WTC11 (cell line): ENCODE measurements at regions not wholly inside any gene's neighbourhood (a gene's known extent, or its start where the extent isn't known, plus 50 kb on each side); places are given as distances from the start of the nearest gene placed in this dataset.

Source experiments
- ATAC-seq: fragments of 200-7000 bp; cut with Tn5 transposase; 2 replicates; pipeline ENCODE4 v1.10.0; 2021; ENCODE audit warnings: mild to moderate bottlenecking, moderate library complexity
- CTCF ChIA-PET: fragments of 300-600 bp; sonication (Branson Sonifier 250); formaldehyde crosslinking; loops from one replicate; lab custom pipeline; 2021; ENCODE audit warnings: antibody characterized with exemption; lab: Charles Lee
- POLR2A ChIA-PET: fragments of 350-600 bp; sonication (Branson Sonifier 250); formaldehyde crosslinking; loops from one replicate; lab custom pipeline; 2021; ENCODE audit warnings: antibody characterized with exemption; lab: Charles Lee
- DNase-seq: peaks from one replicate; pipeline ENCODE4 v3.0.0; 2021; ENCODE audit warnings: low spot score
- H3K27ac Mint-ChIP-seq: 2 replicates; pipeline ENCODE4 v1.8.0; 2021; ENCODE audit warnings: mixed read lengths
- H3K27me3 Mint-ChIP-seq: 2 replicates; pipeline ENCODE4 v1.8.0; 2021; ENCODE audit warnings: low read depth, mild to moderate bottlenecking, moderate library complexity, mixed read lengths
- H3K36me3 Mint-ChIP-seq: 2 replicates; pipeline ENCODE4 v1.8.0; 2021; ENCODE audit warnings: mixed read lengths
- H3K4me1 Mint-ChIP-seq: 2 replicates; pipeline ENCODE4 v1.8.0; 2022; ENCODE audit warnings: mixed read lengths
- H3K4me3 Mint-ChIP-seq: 2 replicates; pipeline ENCODE4 v1.8.0; 2021; ENCODE audit warnings: mild to moderate bottlenecking, moderate library complexity, mixed read lengths
- H3K9me3 Mint-ChIP-seq: 2 replicates; pipeline ENCODE4 v1.8.0; 2021; ENCODE audit warnings: mixed read lengths
- CREB1 ChIP-seq: sonication (generic); formaldehyde crosslinking; IDR thresholded peaks from 2 replicates; pipeline ENCODE4 v1.8.0; 2023; ENCODE audit warnings: mild to moderate bottlenecking, missing genetic modification reagents
- FOXK1 ChIP-seq: sonication (generic); formaldehyde crosslinking; IDR thresholded peaks from 2 replicates; pipeline ENCODE4 v1.8.0; 2022; ENCODE audit warnings: mild to moderate bottlenecking, moderate library complexity, missing genetic modification reagents
- MXD4 ChIP-seq: fragments of 250-450 bp; sonication (Bioruptor Pico); IDR thresholded peaks from 2 replicates; pipeline ENCODE4 v1.8.0; 2021; ENCODE audit warnings: mild to moderate bottlenecking, moderate library complexity, borderline replicate concordance
- MYBL2 ChIP-seq: sonication (generic); formaldehyde crosslinking; IDR thresholded peaks from 2 replicates; pipeline ENCODE4 v1.8.1; 2023; ENCODE audit warnings: mild to moderate bottlenecking, moderate library complexity, missing genetic modification reagents
- PRRX2 ChIP-seq: fragments of 250-450 bp; sonication (Bioruptor Pico); IDR thresholded peaks from 2 replicates; pipeline ENCODE4 v1.8.0; 2021; ENCODE audit warnings: mild to moderate bottlenecking
- RORB ChIP-seq: fragments of 250-450 bp; sonication (Bioruptor Pico); IDR thresholded peaks from 2 replicates; pipeline ENCODE4 v1.9.0; 2021; ENCODE audit warnings: mild to moderate bottlenecking
- ZNF263 ChIP-seq: sonication (generic); formaldehyde crosslinking; IDR thresholded peaks from 2 replicates; pipeline ENCODE4 v1.8.1; 2022; ENCODE audit warnings: low read depth, mild to moderate bottlenecking, moderate library complexity, missing genetic modification reagents
- ZNF671 ChIP-seq: fragments of 250-450 bp; sonication (Bioruptor Pico); IDR thresholded peaks from 2 replicates; pipeline ENCODE4 v1.8.0; 2021; ENCODE audit warnings: mild to moderate bottlenecking
- TF ChIP-seq, protein P1 (sequence below): fragments of 250-450 bp; sonication (Bioruptor Pico); IDR thresholded peaks from 2 replicates; pipeline ENCODE4 v2.1.2; 2022; ENCODE audit warnings: mild to moderate bottlenecking, moderate library complexity
- TF ChIP-seq, protein P2 (sequence below): sonication (generic); formaldehyde crosslinking; IDR thresholded peaks from 2 replicates; pipeline ENCODE4 v1.8.0; 2022; ENCODE audit warnings: mild to moderate bottlenecking, missing genetic modification reagents
- TF ChIP-seq, protein P3 (sequence below): sonication (generic); formaldehyde crosslinking; IDR thresholded peaks from 2 replicates; pipeline ENCODE4 v1.8.1; 2023; ENCODE audit warnings: mild to moderate bottlenecking, missing genetic modification reagents
- TF ChIP-seq, protein P4 (sequence below): sonication (generic); formaldehyde crosslinking; IDR thresholded peaks from 2 replicates; pipeline ENCODE4 v1.8.0; 2022; ENCODE audit warnings: missing genetic modification reagents
- TF ChIP-seq, protein P5 (sequence below): fragments of 250-450 bp; sonication (Bioruptor Pico); IDR thresholded peaks from 2 replicates; pipeline ENCODE4 v1.9.0; 2021; ENCODE audit warnings: mild to moderate bottlenecking
- TF ChIP-seq, protein P6 (sequence below): fragments of 250-450 bp; sonication (Bioruptor Pico); IDR thresholded peaks from 2 replicates; pipeline ENCODE4 v1.8.0; 2021; ENCODE audit warnings: mild to moderate bottlenecking
- TF ChIP-seq, protein P7 (sequence below): sonication (generic); formaldehyde crosslinking; IDR thresholded peaks from 2 replicates; pipeline ENCODE4 v1.8.1; 2022; ENCODE audit warnings: mild to moderate bottlenecking, moderate library complexity, missing genetic modification reagents
- TF ChIP-seq, protein P8 (sequence below): sonication (generic); formaldehyde crosslinking; IDR thresholded peaks from 2 replicates; pipeline ENCODE4 v1.8.1; 2023; ENCODE audit warnings: mild to moderate bottlenecking, missing genetic modification reagents
- TF ChIP-seq, protein P9 (sequence below): sonication (generic); formaldehyde crosslinking; IDR thresholded peaks from 2 replicates; pipeline ENCODE4 v1.8.1; 2023; ENCODE audit warnings: mild to moderate bottlenecking, missing genetic modification reagents, moderate library complexity
- TF ChIP-seq, protein P10 (sequence below): fragments of 250-450 bp; sonication (Bioruptor Pico); IDR thresholded peaks from 2 replicates; pipeline ENCODE4 v1.9.0; 2021; ENCODE audit warnings: moderate library complexity, mild to moderate bottlenecking, inconsistent platforms, borderline replicate concordance

DNA sequence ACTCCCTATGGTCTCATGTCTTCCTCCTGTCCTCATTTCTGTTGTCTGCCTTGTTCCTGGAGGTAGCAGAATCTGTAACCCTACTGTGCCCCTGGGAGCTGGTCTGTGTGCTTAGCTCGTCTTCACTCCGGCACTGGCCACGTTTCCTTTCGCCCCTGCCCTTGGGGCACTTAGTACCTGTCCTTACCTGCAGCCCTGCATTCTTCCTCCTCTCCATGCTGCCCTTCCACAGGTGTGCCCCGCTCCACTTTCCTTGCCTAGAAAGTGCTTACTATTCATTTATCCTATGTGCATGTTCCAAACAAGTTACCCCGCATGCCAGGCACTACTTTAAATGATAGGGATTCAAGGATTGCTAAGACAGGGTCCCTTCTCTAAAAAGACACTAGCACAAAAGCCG is 199.9 kb upstream of the ZMIZ1 start:
- ChIA-PET POLR2A (no interaction called here), CTCF (no interaction called here)
- ATAC-seq (no peak), DNase-seq (no peak)
- no peaks in the 10 kb centered on the region for H3K4me1 Mint-ChIP-seq
- no peak overlapping the region for H3K4me3 Mint-ChIP-seq
- no peak for TF ChIP-seq ZNF671
- no peak for TF ChIP-seq ZNF263 (CRISPR knock-in tag)
- TF ChIP-seq, protein P1, sequence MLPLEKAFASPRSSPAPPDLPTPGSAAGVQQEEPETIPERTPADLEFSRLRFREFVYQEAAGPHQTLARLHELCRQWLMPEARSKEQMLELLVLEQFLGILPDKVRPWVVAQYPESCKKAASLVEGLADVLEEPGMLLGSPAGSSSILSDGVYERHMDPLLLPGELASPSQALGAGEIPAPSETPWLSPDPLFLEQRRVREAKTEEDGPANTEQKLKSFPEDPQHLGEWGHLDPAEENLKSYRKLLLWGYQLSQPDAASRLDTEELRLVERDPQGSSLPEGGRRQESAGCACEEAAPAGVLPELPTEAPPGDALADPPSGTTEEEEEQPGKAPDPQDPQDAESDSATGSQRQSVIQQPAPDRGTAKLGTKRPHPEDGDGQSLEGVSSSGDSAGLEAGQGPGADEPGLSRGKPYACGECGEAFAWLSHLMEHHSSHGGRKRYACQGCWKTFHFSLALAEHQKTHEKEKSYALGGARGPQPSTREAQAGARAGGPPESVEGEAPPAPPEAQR (CRISPR knock-in tag): no peak
- TF ChIP-seq, protein P2, sequence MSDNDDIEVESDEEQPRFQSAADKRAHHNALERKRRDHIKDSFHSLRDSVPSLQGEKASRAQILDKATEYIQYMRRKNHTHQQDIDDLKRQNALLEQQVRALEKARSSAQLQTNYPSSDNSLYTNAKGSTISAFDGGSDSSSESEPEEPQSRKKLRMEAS (CRISPR knock-in tag): no peak
- TF ChIP-seq, protein P3, sequence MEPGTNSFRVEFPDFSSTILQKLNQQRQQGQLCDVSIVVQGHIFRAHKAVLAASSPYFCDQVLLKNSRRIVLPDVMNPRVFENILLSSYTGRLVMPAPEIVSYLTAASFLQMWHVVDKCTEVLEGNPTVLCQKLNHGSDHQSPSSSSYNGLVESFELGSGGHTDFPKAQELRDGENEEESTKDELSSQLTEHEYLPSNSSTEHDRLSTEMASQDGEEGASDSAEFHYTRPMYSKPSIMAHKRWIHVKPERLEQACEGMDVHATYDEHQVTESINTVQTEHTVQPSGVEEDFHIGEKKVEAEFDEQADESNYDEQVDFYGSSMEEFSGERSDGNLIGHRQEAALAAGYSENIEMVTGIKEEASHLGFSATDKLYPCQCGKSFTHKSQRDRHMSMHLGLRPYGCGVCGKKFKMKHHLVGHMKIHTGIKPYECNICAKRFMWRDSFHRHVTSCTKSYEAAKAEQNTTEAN (CRISPR knock-in tag): no peak
- TF ChIP-seq CREB1 (CRISPR knock-in tag): no peak
- TF ChIP-seq, protein P4, sequence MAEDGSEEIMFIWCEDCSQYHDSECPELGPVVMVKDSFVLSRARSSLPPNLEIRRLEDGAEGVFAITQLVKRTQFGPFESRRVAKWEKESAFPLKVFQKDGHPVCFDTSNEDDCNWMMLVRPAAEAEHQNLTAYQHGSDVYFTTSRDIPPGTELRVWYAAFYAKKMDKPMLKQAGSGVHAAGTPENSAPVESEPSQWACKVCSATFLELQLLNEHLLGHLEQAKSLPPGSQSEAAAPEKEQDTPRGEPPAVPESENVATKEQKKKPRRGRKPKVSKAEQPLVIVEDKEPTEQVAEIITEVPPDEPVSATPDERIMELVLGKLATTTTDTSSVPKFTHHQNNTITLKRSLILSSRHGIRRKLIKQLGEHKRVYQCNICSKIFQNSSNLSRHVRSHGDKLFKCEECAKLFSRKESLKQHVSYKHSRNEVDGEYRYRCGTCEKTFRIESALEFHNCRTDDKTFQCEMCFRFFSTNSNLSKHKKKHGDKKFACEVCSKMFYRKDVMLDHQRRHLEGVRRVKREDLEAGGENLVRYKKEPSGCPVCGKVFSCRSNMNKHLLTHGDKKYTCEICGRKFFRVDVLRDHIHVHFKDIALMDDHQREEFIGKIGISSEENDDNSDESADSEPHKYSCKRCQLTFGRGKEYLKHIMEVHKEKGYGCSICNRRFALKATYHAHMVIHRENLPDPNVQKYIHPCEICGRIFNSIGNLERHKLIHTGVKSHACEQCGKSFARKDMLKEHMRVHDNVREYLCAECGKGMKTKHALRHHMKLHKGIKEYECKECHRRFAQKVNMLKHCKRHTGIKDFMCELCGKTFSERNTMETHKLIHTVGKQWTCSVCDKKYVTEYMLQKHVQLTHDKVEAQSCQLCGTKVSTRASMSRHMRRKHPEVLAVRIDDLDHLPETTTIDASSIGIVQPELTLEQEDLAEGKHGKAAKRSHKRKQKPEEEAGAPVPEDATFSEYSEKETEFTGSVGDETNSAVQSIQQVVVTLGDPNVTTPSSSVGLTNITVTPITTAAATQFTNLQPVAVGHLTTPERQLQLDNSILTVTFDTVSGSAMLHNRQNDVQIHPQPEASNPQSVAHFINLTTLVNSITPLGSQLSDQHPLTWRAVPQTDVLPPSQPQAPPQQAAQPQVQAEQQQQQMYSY (CRISPR knock-in tag): no peak
- TF ChIP-seq, protein P5, sequence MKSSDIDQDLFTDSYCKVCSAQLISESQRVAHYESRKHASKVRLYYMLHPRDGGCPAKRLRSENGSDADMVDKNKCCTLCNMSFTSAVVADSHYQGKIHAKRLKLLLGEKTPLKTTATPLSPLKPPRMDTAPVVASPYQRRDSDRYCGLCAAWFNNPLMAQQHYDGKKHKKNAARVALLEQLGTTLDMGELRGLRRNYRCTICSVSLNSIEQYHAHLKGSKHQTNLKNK (CRISPR knock-in tag): no peak
- TF ChIP-seq, protein P6, sequence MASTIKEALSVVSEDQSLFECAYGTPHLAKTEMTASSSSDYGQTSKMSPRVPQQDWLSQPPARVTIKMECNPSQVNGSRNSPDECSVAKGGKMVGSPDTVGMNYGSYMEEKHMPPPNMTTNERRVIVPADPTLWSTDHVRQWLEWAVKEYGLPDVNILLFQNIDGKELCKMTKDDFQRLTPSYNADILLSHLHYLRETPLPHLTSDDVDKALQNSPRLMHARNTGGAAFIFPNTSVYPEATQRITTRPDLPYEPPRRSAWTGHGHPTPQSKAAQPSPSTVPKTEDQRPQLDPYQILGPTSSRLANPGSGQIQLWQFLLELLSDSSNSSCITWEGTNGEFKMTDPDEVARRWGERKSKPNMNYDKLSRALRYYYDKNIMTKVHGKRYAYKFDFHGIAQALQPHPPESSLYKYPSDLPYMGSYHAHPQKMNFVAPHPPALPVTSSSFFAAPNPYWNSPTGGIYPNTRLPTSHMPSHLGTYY (CRISPR knock-in tag): no peak
- TF ChIP-seq MXD4 (CRISPR knock-in tag): no peak
- TF ChIP-seq, protein P7, sequence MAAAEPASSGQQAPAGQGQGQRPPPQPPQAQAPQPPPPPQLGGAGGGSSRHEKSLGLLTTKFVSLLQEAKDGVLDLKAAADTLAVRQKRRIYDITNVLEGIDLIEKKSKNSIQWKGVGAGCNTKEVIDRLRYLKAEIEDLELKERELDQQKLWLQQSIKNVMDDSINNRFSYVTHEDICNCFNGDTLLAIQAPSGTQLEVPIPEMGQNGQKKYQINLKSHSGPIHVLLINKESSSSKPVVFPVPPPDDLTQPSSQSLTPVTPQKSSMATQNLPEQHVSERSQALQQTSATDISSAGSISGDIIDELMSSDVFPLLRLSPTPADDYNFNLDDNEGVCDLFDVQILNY (CRISPR knock-in tag): no peak
- TF ChIP-seq, protein P8, sequence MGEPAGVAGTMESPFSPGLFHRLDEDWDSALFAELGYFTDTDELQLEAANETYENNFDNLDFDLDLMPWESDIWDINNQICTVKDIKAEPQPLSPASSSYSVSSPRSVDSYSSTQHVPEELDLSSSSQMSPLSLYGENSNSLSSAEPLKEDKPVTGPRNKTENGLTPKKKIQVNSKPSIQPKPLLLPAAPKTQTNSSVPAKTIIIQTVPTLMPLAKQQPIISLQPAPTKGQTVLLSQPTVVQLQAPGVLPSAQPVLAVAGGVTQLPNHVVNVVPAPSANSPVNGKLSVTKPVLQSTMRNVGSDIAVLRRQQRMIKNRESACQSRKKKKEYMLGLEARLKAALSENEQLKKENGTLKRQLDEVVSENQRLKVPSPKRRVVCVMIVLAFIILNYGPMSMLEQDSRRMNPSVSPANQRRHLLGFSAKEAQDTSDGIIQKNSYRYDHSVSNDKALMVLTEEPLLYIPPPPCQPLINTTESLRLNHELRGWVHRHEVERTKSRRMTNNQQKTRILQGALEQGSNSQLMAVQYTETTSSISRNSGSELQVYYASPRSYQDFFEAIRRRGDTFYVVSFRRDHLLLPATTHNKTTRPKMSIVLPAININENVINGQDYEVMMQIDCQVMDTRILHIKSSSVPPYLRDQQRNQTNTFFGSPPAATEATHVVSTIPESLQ (CRISPR knock-in tag): no peak
- TF ChIP-seq MYBL2 (CRISPR knock-in tag): no peak
- TF ChIP-seq, protein P9, sequence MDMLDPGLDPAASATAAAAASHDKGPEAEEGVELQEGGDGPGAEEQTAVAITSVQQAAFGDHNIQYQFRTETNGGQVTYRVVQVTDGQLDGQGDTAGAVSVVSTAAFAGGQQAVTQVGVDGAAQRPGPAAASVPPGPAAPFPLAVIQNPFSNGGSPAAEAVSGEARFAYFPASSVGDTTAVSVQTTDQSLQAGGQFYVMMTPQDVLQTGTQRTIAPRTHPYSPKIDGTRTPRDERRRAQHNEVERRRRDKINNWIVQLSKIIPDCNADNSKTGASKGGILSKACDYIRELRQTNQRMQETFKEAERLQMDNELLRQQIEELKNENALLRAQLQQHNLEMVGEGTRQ (CRISPR knock-in tag): no peak
- TF ChIP-seq PRRX2 (CRISPR knock-in tag): no peak
- TF ChIP-seq, protein P10, sequence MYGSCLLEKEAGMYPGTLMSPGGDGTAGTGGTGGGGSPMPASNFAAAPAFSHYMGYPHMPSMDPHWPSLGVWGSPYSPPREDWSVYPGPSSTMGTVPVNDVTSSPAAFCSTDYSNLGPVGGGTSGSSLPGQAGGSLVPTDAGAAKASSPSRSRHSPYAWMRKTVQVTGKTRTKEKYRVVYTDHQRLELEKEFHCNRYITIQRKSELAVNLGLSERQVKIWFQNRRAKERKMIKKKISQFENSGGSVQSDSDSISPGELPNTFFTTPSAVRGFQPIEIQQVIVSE (CRISPR knock-in tag): no peak
- TF ChIP-seq RORB: no peak
- TF ChIP-seq FOXK1 (CRISPR knock-in tag): no peak
- no peak overlapping the region for H3K27ac Mint-ChIP-seq
- H3K9me3 Mint-ChIP-seq: no peaks in the 10 kb centered on the region
- H3K36me3 Mint-ChIP-seq: no peaks in the 10 kb centered on the region
- H3K27me3 Mint-ChIP-seq: peaks cover 23% of the 10 kb centered on the region
